HG03575 (cell line): ENCODE measurements at regions not wholly inside any gene's neighbourhood (a gene's known extent, or its start where the extent isn't known, plus 50 kb on each side); places are given as distances from the start of the nearest gene placed in this dataset.
"Not testable (repeated sequence)": the region's sequence is repeated elsewhere in the genome, so short reads cannot be mapped to it uniquely, and the experiment has no call there.

Experiments
- ATAC-seq: cut with Tn5 transposase; IDR thresholded peaks from one replicate; pipeline ENCODE4 v1.9.1; 2021; ENCODE audit not compliant: unreplicated experiment, insufficient number of reproducible peaks, low FRiP score; ENCODE audit errors: extremely low read depth

GRCh38 chr15:93982226-93982727 is 249.1 kb upstream of the MCTP2 start:
- no peak for ATAC-seq

- no peak for ATAC-seq
These were observed 249.7 kb upstream of the MCTP2 start for GRCh38 chr15:93981706-93982105.

GRCh38 chr15:93980261-93980911 is 251.0 kb upstream of the MCTP2 start:
- no peak for ATAC-seq

- no peak for ATAC-seq
These were observed 256.4 kb upstream of the MCTP2 start for GRCh38 chr15:93974804-93975481.

- no peak for ATAC-seq
These were observed 258.1 kb upstream of the MCTP2 start for GRCh38 chr15:93973287-93973686.

- no peak for ATAC-seq
These were observed 262.6 kb upstream of the MCTP2 start for GRCh38 chr15:93968773-93969172.

- no peak for ATAC-seq
These were observed 266.0 kb upstream of the MCTP2 start for GRCh38 chr15:93965304-93965908.

GRCh38 chr15:93954985-93955571 is 276.3 kb upstream of the MCTP2 start:
- ATAC-seq, result no peak

GRCh38 chr15:93948726-93949125 is 282.6 kb upstream of the MCTP2 start:
- no peak for ATAC-seq

- ATAC-seq, result no peak
These were observed 287.8 kb upstream of the MCTP2 start for GRCh38 chr15:93943586-93943985.

GRCh38 chr15:93942269-93942694 is 289.1 kb upstream of the MCTP2 start:
- no peak for ATAC-seq

- ATAC-seq, result no peak
These were observed 289.7 kb upstream of the MCTP2 start for GRCh38 chr15:93941697-93942096.

- ATAC-seq, result no peak
These were observed 291.1 kb upstream of the MCTP2 start for GRCh38 chr15:93940226-93940625.

- ATAC-seq, result no peak
These were observed 299.1 kb upstream of the MCTP2 start for GRCh38 chr15:93932164-93932776.

GRCh38 chr15:93929375-93930094 is 301.8 kb upstream of the MCTP2 start:
- ATAC-seq, result no peak

GRCh38 chr15:93920204-93920603 is 311.2 kb upstream of the MCTP2 start:
- no peak for ATAC-seq

GRCh38 chr15:93918801-93919200 is 312.6 kb upstream of the MCTP2 start:
- ATAC-seq, result not testable (repeated sequence)

GRCh38 chr15:93917181-93917580 is 314.2 kb upstream of the MCTP2 start:
- no peak for ATAC-seq

GRCh38 chr15:93913871-93914270 is 317.5 kb upstream of the MCTP2 start:
- no peak for ATAC-seq
